GM19351 (cell line): ENCODE measurements at regions not wholly inside any gene's neighbourhood (a gene's known extent, or its start where the extent isn't known, plus 50 kb on each side); places are given as distances from the start of the nearest gene placed in this dataset.
"Not testable (repeated sequence)": the region's sequence is repeated elsewhere in the genome, so short reads cannot be mapped to it uniquely, and the experiment has no call there.

Source experiments
- ATAC-seq: cut with Tn5 transposase; IDR thresholded peaks from one replicate; pipeline ENCODE4 v1.9.1; 2021; ENCODE audit warnings: mild to moderate bottlenecking, moderate library complexity; ENCODE audit not compliant: unreplicated experiment

DNA sequence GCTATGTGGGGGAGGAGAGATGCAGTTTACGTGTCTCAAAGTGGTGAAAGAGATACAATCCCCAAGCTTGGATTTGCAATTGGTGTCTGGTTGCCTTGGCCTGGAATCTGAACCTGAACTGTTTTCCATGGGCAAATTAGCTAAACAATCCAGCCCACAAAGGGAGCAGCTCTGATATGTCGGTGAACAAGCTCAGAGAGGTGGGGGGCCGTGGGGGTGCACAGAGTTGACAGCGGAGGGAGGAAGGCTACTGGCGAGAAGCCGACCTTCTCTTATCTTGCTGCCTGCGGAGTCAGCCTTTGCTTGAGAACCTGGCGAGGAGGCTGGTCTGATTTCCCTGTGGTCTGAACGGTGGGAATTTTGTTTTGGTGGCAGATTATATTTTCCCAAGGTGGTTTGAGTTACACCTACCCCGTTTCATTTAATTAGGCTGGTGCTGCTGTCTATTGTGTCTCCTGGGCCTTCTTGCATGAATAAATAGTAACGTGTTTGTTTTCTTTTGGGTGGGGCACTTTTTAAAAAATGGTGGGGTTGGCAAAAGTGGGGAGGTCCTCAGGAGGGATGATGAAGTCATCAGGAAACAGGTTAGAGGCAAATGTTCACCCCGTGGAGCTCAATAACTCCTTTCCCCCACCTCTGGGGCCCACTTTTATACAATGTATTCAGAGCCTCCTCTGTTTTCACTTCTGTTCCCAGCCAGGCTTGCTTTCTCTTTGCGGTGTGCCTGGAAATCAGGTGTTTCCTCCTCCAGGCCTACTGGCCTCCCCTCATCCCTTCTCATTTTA is 80.9 kb upstream of the IGFBP5 start:
- ATAC-seq, result no peak

DNA sequence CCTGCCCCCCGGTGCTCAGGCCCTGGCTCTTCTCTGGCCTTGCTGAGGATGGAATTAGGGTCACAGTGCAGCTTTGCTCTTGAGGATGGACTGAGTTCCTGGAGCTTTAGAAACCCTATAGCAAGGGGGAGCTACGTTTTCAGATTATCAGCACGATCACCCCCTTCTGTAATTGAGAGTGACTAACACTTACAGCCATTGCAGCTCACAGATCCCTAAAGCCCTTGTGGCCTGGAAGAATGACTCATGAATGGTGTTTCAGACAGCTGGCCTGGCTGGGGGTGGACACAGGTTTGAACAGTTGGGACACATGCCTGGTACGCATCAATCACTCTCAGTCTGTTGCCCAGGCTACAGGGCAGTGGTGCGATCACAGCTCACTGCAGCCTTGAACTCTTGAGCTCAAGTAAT is 79.7 kb upstream of the IGFBP5 start:
- no peak for ATAC-seq

DNA sequence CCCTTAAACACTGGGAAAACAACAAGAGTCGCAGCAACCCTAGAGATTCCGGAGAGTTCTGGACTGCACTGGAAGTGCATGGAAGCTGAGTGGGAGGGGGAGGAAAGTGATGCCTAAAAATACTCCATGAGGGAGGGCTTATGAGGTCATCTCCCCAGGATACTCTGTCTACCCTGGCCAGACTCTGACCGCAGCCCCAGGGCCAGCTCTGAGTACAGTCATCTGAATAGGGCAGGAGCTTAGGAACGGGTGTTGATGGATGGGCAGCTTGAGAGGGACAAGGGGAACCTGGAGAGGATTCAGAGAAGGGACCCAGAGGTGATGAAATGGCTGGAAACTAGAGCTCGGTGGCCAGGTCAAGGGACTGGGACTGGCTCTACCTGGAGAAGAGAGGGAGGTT is 79.3 kb upstream of the IGFBP5 start:
- ATAC-seq, result no peak

DNA sequence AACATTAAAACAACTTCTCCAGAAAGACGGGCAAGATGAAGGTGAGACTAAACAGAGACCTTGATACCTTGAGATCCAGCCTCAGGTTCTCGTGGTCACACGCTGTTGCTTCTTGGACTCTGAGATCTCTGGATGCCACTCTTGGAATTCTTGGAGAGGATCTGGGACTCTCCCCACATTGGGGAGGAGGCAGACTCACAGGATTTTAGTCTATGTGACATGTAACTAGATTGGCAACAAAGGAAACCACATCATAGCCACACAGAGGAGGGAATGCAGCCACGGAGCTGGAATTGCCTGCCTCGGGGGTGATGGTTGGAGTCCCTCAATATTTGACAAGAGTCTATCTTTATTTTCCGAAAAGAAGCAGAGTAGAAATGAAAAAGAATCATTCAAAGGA is 78.8 kb upstream of the IGFBP5 start:
- no peak for ATAC-seq

DNA sequence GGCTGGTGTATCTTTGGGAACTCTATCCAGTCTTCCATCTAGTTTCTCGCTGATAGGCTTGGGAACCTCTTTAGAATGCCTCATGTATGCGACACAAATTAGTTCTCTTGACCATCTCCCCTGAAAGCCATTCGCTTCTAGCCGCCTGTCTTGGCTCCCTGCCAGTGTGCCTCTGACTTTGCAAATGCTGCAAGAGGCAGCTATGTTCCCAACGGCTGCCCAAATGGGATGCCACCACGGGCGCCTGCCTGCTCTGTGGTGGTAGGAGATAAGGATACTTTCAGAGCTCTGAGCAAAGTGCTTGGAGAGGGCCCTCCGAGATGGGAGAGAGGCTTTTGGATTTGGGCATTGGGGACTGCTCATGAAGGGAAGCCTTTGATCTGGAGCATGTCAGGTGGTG is 77.7 kb upstream of the IGFBP5 start:
- ATAC-seq, result no peak

DNA sequence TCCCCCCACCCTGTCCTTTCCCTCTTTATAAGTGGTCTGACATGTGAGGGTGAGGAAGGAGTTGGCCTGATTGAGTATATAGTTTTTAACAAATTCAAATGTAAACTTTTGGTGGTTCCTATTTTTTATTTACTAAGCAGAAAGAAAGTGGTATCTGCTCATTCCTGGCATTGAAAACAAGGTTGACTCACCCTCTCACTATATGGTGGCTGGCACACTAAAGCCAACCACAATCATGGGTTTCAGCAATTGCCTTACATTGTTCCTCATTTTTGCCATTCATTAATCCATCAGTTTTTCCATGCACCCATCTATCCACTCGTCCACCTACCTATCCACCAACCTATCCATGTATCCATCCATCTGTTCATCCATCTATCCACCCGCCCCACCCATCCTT is 75.4 kb upstream of the IGFBP5 start:
- no peak for ATAC-seq

DNA sequence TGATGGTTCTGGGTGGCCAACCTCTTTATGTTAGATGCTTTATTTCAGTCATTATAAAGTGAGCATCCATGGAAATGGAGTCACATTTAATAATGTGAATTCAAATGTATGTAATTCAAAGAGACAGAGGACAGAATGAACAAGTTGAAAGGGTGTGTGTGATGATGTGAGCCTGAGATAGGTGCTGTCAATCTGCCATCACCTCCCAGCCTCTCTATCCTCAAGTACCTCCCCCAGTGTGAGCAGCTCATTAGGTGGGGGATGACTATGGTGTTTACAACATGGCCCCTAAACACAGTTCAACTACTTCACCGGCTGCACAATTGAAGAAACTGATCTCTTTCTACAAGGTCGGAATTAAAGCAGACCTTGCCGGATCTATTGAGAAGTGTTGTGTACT is 74.7 kb upstream of the IGFBP5 start:
- ATAC-seq, result no peak

DNA sequence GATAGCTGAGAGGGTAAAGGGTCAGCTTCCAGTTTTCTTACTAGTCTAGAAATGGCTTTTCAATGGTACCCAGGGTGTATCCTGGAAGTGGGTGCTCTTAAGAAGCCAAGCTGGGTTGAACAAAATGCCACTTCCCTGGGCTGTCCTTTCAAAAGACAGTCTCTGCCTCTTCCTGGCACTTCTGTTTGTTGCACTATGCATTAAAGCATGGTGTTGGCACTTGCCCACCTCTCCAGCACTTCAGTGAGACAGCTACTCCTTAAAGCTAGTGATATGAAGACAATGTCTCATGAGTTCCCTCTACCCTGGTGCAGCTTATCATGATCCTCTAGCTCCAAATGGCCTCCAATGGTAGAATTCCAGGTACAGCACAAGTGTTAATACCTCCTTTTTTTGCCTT is 74.3 kb upstream of the IGFBP5 start:
- no peak for ATAC-seq

DNA sequence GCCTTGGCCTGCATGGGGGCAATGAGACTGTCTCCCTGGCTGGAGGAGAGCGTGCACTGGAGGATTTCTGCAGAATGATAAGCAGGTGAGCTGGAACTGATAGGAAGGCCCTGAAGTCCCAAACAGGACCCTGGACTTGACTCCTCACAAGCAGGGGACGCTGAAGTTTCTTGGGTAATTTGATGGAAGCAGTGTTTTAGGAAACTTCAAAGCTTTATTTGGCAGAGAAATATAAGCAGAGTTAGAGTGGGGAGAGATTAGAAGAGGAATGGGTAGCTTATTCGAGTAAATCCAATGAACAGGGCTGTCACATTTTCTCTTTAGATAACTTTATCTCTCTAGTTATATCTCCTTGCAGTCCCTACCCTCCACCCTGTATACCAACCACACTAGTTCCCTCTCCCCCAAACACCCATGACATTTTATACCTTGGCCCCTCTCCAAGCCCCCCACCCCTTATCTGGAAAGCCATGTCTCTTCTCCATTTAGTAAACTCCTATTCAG is 73.6 kb upstream of the IGFBP5 start:
- no peak for ATAC-seq

DNA sequence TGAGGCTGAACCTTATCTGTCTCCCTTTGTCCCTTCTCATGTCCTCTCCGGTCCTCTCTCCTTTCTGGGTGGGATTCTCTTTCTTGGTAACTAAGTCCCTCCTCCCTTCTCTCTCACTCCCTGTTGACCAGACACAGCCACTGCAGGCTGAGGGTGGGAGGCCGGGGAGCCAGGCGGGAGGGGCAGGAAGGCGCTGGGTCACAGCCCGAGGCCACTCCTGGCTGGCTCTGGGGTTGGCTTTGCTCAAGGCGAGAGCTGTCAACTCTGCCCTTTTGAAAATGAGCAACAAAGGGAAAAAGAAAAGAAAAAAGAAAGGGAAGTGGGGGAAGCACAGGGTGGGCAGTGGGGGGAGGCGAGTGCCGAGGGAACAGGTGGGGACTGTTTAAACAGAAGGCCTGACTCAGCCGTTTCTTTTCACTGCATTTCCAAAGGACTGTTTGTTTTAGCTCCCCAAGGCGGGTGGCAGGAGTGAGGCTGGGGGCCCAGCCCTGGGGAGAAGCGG is 70.5 kb upstream of the IGFBP5 start:
- no peak for ATAC-seq

DNA sequence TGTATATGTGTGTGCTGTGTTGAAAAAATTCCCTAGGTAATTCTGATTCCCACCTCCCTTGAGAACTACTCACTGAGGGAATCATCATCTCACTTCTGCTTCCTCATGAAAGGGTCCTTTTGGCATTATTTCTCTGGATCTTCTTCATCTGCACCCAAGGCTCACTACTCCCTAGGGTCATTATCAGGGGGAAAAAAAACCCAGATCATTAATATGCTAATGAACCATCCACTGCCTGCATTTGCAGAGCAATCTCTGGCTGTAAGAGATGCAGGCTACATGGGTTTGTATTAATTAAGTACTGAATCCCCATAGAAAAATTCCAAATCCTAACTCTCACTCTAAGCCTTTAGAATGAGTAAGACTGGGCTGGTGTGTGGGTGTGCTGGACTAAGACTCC is 68.0 kb upstream of the IGFBP5 start:
- no peak for ATAC-seq

DNA sequence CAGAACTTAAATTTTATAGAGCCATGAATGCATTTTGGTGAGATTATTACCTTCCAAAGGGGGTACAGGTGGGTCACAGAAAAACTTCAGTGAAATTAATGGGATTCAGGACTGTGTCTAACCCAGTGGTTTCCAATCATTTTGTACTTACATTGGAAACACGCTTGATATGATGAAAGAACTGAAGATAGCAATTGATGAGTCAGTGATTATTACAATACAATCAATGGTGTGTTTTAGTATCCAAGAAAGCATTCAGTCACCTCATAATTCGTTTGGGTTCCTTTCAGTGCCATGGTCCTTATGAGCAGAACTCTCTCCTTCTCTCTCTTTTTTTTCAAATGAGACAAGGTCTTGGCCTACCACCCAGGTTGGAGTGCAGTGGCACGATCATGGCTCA is 66.5 kb upstream of the IGFBP5 start:
- no peak for ATAC-seq

DNA sequence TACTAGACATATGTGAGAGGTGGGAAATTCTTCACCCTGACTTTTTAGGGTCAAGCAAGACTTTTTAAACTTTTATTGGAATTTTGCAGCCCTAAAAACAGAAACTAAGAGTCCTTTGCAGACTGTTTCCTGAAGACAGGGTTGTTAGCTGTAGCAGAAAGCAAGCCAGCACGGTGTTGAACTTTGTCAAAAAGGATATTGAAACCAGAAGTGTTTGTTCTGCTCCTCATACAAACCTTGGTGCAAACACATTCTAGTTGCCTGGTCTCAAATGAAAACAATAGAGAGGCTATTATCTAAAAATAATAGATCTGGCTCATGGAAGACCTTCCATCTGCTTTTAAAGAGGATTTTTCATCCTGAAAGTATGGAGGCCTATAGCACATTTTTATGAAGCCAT is 65.8 kb upstream of the IGFBP5 start:
- no peak for ATAC-seq

DNA sequence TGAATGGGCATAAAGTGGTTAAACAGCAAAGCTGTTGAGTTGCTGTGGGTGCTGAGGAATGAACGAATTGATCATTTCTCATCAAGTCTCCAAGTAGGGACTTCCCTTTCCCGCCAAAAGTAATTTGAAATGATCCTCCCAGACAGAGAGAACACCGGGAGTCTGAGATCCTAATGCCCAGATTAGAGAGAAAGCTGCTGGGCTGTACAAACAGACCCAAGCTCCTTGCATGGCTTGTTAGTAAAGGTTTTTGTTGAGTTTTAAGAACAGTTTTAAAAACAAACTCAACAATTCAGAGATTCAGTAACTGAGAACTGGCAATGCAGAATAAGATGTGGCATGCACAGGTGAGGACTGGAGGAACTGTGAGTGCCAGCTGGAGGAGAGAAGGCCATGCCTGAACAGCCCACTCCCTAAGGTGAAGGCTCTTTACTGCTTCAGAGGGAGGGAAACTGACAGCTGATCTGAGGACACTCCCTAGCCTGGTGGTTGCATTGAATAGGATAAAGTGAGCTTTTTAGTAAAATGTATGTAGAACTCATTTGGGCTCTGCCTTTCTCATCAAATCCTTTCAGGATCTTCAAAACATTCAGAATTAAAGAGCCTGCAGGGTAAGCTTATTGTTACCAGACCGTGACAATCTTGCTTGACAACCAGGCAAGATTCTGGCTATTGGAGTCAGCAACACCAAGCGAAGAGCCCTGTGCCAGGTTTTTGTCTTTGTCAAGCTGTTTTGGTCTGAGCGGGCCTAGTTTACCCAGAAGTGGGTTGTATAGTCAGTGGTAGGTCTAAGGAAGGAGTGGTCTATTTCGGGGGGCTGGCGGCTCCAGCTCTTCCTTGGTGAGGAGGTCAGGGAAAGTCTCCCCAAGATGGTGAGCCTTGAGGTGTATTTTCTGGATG is 63.2 kb upstream of the IGFBP5 start:
- no peak for ATAC-seq

DNA sequence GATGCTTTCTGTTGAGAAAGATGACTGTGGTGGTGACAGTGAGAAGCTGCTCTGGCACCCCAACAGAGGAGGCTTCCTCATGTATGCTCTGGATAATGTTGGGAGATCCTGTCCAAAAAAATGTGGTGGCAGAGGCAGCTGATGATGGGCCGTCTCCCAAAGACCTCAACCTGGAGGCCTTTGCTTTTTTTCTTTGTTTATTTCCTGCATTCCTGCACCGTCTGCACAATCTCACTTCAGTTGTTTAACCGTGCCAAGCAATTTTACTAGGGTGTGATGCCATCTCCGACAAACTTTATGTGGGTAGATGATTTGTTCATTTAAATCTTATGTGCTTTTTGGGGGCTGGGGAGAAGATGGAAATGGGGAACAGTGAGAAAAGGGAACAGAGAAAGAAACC is 62.2 kb upstream of the IGFBP5 start:
- ATAC-seq, result no peak

DNA sequence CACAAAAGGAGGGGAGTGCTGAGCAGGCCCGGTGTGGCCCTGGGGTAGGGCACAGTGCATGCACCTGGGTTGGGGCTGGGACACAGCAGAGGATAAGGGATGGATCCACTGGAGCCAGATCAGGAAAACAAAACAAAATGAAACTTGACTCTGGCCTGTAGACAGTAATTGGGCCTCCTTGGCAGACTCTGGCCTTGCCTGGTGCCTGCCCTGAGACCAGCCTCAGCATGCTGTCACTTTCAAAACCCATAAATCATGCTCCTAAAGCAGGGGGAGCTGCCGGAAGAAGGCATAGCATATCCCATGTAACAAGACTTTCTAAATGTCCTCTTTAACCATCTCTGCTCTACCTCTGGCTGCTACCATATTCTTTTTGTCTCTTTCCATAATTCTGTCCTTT is 61.1 kb upstream of the IGFBP5 start:
- ATAC-seq, result no peak

DNA sequence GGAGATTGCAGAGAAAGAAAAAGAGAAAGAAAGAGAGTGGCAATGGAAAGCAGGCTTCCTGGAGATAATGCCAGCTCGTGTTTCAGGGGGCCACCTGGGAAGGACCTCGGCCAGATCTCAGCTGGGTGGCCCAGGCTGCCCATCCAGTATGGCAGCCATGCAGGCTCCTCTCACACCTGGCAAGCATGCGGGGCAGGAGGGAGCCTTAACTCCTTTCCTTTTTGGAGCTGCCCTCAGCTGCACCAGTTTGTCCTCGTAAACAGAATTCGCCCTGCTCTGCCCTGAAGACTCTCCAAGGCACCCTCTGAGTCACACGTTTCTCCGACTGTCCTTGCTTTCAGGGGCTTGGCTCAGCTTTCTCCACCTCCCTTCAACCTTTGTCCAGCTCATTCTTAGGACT is 59.5 kb upstream of the IGFBP5 start:
- no peak for ATAC-seq

DNA sequence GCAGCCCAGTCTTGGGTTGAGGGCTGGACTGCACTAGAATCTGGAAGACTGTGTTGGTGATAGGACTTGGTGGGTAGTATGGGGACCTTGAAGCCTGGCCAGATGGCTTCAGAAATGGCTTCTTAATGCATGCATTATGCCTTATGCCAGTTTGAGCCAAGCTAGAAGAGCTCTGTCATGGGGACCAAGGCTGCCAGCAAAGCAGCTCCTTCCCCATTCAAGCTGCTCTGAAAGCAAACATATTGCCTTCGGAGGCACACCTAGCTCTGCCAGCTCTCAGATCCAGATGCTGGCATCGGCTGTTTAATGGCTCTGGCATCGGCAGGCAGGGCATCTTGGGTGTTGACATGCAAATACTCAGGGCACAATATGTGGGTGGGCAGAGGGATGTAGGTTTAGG is 59.0 kb upstream of the IGFBP5 start:
- ATAC-seq, result no peak

DNA sequence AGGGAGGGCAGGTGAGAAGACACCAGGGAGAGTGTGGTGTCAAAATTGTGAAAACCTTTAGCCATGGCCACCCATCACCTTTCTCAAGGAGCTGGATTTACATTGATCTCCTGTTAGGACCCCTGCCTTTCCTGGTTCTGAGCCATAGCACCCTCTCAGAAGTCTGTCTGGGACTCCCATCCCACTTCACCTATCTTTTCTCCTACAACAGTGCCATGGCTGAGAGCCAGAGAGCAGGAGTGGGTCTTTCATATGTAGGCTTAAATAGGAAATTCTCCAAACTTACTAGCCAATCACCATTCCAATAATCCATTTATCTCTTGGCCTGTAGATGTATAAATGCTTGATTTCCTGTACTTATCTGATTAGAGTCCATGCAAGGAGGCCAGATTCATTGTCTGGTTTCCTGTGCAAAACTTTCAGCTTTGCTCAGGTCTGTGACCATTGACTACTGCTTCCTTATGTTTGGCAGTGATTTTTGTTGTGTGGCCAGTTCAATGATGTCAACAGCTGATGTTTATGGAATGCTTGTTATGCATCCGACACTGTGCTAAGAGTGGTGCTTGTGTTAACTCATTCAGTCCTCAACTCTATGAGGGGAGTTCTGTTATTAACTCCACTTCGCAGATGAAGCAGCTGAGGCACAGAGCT is 57.6 kb upstream of the IGFBP5 start:
- no peak for ATAC-seq

DNA sequence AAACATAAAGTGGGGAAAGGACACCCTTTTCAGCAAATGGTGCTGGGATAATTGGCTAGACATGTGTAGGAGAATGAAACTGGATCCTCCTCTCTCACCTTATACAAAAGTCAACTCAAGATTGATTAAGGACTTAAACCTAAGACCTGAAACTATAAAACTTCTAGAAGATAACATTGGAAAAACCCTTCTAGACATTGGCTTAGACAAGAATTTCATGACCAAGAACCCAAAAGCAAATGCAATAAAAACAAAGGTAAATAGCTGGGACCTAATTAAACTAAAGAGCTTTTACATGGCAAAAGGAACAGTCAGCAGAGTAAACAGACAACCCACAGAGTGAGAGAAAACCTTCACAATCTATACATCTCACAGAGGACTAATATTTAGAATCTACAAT is 55.4 kb upstream of the IGFBP5 start:
- not testable (repeated sequence) for ATAC-seq

DNA sequence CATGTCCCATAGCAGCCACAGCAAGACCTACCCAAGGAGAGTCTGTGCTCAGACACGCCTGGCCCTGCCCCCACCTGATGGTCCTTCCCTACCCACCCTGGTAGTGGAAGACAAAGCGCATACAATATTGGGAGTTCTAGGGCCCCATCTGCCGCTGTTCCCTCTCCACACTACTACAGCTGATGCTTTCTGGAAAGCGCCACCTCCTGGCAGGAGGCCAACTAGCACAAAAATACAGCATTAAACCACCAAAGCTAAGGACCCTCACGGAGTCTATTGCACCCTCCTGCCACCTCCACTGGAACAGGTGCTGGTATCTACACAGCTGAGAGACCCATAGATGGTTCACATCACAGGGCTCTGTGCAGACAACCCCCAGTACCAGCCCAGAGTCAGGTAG is 50.9 kb upstream of the IGFBP5 start:
- not testable (repeated sequence) for ATAC-seq
